NCI-H1436 treated with DMSO at 0.1 percent for 48 hours (cell line): ENCODE measurements at regions not wholly inside any gene's neighbourhood (a gene's known extent, or its start where the extent isn't known, plus 50 kb on each side); places are given as distances from the start of the nearest gene placed in this dataset.

Experiments used
- DNase-seq: peaks from one replicate; lab custom pipeline; 2025; lab: John Stamatoyannopoulos, UW

DNA sequence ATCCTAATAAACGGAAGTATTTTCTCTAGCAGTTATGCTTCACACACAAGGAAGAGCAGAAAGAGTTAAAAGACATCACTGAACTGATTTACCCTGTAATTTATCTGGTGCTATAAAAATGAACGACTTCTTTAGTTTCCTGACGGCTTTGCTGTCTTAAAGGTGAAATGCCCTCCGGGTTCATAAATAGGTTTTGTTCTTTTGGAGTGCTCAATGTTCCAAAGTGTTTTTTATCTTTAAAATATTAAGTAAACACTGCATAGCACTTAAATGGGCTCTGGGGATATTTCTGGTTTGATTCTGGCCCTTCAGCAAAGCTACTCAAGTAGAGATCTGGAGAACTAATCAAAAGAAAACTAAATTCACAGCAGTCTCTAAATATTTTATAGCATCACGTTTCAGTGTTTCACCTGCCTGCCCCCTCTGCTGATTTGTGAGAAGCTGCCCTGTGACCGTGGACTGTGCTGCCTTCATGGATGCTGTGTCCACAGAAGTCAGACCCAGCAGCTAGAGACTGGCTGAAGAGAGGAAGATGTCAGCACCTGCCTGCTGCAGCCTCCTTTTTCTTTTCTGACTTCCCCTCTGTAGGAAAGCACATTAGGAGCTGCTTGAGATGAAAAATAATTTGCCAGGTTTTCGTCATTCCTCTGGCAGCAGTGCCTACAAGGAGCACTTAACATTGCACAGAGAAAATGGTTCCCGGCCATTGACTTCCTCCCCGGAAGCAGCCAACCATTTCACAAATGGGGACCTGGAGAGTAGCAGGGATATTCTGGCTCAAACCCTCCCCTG, 205.1 kb upstream of the FSCB start:
- DNase-seq: peak; percentile 43

DNA sequence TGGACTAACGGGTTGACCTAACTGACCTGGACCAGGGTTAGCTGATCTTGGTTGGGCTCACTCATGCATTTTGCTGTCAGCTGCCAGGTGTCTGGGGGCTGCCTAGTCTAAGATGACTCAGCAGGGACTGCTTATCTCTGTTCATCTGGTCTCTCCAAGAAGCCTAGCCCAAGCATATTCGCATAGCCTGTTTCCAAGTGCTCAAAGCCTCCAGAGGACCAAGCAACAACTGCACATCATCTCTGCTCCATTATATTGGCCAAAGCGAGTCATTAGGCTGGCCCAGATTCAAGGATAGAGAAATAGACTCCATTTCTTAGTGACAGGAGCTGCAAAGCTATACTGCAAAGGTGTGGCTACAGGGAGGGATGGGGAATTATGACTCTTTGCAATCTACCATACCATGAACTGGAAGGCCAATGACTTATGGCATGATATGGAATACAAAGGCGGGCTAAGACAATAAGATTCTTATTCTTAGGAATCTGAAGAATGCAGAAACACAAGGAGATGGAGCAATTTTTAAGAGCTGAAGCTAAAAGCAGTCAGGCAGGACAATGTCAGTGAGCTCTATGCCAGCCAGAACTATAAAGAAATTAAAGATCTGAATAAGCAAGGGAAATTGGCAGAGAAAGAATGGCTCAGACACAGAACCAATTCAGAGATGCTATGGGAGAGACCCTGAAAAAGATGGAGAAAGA, 194.6 kb upstream of the FSCB start:
- no peak for DNase-seq

DNA sequence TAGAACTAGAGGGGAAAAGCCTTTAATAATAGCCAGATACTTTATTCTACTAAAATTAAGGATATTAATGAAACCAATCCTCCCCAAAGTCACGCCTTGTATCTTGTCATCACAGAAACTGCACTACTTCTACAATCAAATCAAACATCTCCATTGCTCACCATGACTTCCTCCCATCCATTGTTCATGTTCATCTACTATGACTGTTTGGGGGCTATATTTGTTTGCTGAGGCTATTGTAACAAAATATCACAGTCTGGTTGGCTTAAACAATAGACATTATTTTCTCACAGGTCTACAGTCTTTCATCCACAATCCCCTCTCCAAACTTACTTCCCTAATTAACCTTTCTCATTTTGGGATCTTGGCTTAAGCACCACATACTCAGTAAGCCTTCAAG, 193.6 kb upstream of the FSCB start:
- DNase-seq: no peak

DNA sequence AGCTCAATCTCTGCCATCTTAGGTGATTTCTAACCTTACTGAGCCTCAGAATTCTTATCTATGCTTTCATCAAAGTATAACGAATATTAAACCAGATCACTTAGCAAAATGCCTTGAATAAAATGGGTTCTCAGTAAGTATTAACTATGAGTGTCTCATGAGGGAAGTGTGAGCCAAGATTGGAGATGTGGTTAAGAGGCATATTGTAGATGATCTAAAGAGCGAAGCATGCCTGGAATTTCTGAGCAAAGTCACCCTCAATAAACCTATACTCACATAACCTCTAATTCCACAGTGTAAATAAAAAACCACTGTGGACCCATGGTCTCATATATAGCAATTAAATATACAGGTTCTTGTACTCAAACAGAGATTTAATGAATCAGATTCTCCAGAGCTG, 193.1 kb upstream of the FSCB start:
- DNase-seq: no peak

DNA sequence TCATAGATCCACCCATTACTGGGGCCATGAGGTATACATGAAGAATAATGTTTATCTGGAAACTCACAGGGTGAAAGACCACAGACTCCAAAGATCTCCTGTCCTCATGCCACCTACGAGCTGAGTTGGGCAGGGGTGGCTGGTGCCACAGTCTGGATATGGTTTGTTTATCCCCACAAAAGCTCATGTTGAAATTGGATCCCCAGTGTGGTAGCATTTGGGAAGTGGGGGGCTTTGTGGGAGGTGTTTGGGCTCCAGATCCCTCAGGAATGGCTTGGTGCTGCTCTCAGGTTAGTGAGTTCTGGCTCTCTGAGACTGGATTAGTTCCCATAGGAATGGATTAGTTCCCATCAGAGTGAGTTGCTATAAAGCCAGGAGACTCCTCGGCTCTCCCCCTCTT, 192.3 kb upstream of the FSCB start:
- DNase-seq: no peak

DNA sequence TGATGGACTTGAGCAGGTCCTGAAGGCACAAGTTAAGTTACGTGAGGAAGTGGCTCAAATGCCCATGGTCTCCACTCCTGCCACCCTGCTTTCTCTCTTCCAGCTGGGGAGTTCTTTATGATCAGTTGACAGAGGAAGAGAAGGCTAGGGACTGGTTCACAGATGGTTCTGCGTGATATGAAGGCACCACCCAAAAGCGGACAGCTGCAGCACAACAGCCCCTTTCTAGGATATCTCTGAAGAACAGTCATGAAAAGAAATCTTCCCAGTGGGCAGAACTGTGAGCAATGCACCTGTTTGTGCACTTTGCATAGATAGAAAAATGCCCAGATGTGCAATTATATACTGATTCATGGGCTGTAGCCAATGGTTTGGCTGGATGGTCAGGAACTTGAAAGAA, 162.4 kb upstream of the FSCB start:
- DNase-seq: no peak

DNA sequence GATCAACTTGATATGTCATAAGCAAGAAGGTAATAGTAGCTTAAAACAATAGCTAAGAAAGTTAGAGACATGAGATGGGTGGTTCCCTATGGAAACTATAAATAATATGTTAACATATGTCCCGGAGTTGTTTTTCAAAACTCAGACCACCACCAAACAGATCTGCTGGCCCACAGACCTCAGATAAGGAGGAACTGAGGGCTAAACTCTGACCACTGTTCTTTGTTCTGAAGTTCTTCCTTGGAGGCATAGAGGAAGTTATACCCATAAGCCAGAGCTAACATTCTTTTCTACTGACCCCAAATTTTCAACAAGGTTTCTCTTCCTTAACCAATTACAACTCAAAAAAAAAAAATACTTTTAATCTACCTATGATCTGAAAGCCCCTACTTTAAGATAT, 156.1 kb upstream of the FSCB start:
- no peak for DNase-seq

DNA sequence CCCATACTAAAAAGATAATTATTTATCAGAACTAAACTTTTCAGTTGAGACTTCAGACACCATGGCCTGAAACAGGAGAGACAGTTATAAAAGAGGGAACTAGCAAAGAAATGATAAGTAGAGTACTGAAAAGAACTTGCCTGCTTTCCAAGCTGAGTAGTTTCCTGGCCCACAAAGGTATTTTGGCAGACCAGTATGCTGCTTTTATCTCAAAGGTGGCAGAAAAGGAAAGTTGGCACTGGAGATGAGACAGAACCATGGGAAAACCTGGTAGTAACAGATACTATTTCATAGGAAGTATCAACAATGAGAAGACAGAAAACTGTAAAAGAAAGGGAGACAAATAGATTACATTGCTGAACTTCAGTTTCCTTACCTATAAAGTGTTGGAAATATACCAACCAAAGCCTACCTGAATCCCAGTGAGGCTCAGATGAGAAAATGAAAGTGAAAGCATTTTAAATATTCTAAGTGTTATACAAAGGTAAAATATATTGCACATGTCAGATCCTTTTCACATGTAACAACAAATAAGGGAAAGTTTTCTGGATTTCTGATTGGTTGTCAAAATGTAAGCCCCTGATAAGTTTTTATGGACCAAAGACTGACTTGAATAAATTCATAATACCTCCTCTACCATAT, 155.3 kb upstream of the FSCB start:
- no peak for DNase-seq

DNA sequence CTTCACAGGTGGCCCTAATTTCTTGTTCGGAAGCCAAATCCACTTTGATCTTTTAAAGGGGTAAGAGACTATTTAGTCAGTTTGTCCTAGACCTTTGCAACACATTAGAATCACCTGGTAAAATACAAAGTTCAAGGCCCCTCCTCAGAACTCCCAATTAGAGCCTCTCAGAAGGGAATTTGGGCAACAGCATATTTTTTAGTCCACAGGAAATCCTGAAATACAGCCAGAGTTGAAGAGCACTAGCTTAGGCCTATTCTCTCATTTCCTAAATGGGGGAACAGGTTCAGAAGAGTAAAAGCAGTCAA, 151.3 kb upstream of the FSCB start:
- no peak for DNase-seq

DNA sequence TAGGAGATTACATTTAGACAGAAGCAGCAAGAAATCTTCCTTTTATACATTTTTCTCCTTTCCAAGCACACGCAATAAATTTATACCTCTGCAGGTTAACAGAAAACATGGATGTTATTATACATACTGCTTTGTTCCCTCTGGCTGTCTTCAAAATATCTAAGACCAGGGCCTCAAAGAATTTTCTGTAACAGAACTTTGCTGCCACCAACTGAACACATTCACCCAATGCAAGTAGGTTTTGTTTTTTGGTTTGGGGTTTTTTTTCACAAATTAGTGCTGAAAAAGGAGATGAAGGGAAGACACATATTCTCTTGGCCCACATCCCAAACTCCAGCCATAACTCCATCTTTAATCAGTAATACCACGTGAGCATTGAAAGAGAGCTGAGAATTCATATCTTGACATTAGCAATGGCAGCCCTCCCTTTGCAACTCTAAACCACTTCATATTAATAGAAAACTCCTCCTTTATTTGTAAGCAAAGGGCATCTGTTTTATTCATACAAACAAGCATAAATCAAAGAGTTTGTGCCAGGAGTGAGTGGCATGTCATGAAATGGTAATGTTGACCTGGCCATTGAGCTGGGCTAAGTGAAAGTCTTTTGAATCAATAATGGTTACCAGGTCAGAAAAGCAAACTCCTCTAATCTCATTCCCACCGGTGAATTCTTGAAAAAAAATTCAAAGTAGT, 150.8 kb upstream of the FSCB start:
- no peak for DNase-seq

DNA sequence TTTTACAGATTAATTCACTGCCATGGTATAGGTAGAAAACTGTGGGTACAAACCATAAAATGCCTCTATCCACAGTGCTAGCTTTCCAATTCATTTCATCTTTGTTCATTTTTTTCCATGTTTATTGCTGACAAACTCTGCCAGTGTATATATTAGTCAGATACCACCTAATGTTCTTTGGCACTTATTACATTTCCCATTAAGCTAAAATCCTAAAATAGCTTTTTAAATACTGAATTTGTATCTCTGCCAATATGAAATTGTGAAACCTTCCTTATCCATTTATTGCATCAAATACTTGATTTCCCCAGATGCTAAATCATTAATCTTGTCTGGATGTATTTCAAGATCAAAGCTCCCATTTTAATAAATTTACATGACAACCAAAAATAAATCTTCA, 150.1 kb upstream of the FSCB start:
- DNase-seq: no peak

DNA sequence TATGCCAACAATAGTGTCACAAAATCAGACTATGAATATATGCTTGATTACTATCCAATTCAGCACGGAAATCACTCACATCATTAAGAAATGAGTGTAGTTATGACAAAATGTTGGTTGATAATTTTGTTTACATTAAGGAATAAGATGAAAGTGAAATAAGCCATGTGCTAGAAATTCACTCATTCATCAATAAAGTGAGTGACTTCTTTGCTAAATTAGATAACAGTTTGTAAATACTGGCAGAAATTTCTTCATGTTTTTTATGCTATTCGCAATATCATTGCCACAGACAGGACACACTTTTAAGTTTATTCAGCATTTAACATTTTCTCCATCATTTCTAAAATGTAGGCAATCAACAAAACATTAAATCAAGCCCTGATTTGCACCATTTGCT, 147.5 kb upstream of the FSCB start:
- no peak for DNase-seq

DNA sequence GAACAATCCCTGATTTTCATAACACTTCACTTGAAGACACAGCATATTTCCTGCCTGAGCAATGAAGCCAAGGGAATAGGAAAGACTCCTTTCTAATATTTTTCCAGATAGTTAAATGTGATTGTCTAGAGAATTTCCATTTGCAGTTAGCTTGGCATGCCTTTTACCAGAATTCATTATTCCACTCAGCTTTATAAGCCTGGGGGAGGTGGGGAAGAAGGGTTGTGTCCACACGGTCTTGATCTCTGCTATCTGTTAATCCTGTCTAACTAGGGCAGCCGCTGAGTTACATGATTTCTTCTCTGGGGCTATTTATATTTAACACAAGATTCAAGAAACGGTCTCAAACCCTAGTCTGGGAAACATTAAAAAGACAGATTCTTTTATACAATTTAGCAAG, 146.6 kb upstream of the FSCB start:
- DNase-seq: no peak

DNA sequence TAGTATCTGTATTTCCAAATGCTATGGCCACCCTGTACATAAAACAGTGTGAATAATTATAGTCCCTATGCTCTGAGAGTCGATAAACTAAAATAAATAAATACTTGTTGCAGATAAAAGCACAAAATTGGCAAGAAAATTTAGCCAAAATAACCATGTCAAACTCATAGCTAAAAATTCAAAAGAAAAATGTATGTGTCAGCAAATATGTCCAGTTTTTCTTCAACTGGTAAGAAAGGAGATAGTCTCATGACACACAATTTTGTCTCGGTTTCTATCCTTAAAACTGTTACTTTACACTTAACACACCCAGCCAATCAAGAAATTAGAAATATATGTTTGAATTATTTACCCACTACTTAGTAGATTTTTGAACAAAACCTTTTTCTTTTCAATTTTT, 145.6 kb upstream of the FSCB start:
- DNase-seq: no peak

DNA sequence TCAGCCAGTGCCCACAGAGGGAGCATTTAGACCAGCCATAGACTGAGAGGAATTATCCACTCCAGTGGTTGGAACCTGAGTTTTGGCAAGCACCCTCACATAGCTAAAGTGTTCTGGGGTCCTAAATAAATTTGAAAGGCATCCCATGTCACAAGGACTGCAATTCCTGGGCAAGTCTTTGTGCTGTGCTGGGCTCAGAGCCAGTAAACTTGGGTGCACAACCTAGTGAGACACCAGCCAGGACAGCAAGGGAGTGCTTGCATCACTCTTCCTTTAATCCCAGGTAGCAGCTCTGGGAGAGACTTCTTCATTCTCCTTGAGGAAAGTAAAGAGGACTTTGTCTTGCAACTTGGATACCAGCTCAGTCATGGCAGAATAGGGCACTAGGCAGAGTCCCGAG, 142.0 kb upstream of the FSCB start:
- DNase-seq: no peak

DNA sequence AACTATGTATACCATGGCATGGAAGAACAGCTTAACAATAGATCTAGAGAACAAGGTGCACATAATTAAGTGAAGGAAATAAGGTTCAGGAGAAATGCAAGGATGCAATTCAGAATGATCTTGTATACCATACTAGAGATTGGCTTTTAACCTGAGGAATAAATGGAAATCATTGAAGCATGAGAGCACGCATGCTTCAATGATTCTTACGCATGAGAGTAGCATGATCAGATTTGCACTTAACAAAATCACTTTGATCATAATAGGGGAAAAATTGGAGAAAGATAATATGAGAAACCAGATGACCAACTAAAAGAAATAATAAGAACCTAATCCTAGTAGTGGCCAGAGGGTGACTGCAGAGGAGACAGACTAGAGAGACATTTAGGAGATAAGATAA, 133.3 kb upstream of the FSCB start:
- no peak for DNase-seq

DNA sequence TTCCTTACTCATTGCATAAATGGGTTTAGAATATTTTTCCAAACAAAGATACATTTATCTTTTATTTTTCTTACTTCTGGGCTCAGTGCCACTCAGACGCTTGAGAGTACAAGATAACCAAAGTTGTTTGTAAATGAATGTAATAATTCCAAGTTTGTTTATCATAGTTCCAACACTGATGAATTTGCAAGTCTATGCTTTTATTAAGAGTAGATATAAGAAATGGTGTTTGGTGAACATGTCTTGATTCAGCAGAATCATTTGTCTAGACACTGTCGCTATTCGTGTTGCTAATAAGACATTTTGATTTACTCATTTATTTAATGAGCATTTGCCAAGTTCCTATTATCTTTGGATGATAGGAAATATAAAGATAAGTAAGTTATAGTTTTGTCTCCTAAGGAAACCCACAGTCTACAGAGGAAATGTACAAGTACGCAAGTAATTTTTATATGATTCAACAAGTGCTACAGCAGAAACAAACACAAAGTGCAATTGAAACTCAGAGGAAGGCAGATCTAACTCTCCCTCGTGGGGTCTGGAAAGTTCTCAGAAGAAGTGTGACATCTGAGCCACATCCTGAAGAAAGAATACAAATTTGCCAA, 132.8 kb upstream of the FSCB start:
- DNase-seq: no peak

DNA sequence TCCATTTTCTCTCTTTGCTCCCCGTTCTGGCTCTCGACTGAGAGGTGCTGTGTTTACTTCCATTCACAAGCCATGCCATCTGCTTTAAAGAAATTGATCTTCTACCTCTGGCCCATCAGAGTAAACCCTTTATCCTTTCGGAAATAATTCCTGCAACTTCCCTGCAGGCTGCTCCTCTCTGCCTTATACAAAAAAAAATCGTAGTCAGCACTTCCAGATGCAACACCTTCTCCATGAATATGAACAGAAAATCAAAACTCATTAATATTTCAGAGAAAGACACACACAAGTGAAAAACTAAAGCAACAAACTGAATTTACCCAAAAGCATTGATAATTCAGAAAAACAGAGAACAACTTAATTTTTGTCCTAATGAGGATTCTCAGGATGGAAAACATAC, 127.6 kb upstream of the FSCB start:
- no peak for DNase-seq

DNA sequence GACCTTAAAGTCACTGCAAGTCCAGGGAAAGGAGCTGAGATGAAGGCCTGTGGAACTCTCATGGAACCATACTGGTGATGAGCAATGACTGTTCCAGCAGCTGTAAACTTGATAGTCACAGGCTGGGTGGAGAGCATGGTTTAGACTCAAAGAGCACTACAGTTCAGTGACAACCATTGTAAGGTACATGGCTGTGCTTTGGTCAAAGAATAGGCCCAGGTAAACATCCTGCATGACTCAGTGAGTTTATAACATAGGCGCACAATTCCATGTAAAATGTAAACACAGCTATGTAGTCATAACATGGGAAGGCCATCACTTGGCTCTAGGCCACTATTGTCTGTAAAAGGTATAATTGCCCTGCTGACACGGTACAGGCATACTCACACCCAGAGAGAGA, 119.3 kb upstream of the FSCB start:
- no peak for DNase-seq

DNA sequence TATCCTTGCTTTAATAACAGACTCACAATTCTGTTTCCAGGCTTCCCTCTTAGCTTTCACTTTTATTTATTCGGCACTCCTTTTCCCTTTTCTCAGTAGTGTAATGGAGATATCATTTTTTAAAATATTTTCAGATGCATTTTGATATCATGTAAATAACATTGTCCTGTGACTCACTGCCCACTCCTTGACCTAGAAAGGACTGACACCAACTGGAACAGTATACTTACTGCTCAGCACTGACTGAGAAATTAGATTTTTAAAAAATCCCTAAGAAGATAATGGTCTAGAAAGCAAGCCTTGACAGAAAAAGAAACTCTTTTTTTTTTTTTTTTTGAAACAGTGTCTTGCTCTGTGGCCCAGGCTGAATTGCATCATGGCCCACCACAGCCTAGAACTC, 118.0 kb upstream of the FSCB start:
- DNase-seq: no peak

DNA sequence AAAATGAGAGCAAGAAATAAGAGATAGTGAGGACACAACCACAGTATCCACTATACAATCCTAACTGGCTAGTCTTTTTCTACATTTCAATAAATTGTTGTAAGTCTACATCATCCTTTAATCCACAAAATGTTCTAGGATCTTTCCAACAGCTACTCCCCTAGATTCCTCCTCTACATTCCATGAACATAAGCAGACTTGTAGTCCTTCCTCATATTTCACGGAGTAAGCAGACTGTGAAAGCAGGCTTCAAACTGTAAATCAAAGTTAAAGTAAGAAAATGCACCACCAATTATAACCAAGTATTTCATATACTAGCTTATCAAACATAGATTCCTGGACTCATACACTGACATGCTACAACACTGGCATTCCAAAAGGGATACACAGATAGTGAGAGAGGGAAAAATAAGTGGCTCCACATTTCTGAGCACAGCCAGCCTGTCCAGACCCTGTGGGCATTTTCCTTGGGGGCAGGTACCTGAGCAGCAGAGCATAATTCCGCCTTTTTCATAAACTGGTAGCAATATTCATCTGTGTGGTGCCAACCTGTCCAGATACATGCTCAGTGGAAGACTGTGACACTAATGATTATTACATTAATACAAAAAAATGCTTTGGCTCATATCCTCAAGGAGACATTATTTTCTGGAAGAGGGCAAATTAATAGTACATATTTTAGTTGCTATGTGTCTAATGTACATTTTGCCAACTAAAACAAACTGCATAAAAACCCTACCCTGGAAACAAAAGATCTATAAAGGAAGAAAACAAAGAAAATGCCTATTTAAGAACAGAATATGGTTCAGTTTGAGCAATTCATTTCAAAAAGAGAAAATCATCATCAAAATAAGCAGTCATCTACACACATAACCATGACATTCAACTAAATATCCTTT, 113.3 kb upstream of the FSCB start:
- no peak for DNase-seq

DNA sequence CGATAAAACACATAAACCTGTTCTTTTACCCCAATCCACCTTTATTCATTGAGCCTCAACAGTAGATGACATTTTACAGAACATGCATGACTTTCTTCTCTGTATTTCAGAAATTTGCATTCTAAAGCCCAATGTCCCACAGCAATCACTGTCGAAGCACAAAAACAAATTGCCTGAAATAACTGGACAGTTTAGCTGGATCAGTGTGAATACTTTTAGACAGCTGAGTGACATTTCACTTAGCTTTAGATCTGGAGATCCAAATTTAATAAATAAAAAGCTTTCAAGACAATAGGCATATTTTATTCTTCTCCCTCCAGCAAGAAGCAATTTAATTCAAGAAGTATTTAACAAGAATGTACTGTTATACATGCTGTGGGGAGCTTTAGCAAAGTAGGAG, 109.1 kb upstream of the FSCB start:
- no peak for DNase-seq
